Right atrium auricular region (tissue), 2 donors: ENCODE measurements at regions not wholly inside any gene's neighbourhood (a gene's known extent, or its start where the extent isn't known, plus 50 kb on each side); places are given as distances from the start of the nearest gene placed in this dataset.

ENCODE experiments used
- DNase-seq: peaks from one replicate; pipeline ENCODE4 v3.0.0-alpha.2; 2019; ENCODE audit warnings: low spot score
- H3K27ac ChIP-seq, 2 donors: fragments of 200-600 bp; sonication (generic); 1 replicate in 1 of 2; 2 replicates in 1 of 2; pipeline ENCODE4 v1.5.1; 2016 to 2019
- H3K27me3 ChIP-seq, 2 donors: fragments of 200-600 bp; sonication (generic); one replicate each; pipeline versions ENCODE4 v1.5.1 to v1.6.0; 2017 to 2019
- H3K36me3 ChIP-seq: fragments of 200-600 bp; sonication (generic); one replicate; pipeline ENCODE4 v1.5.1; 2016
- H3K4me1 ChIP-seq, 2 donors: fragments of 200-600 bp; sonication (generic); one replicate each; pipeline versions ENCODE4 v1.5.1 to v1.6.0; 2017 to 2019
- H3K4me3 ChIP-seq, 2 donors: fragments of 200-600 bp; sonication (generic); 1 replicate in 1 of 2; 2 replicates in 1 of 2; pipeline ENCODE4 v1.5.1; 2017 to 2019; ENCODE audit warnings: mild to moderate bottlenecking in 1 of 2, moderate library complexity in 1 of 2
- H3K9me3 ChIP-seq, 2 donors: fragments of 200-600 bp; sonication (generic); one replicate each; pipeline ENCODE4 v1.5.1; 2019
- TF ChIP-seq, protein P1 (sequence below), 2 donors: fragments of 200-600 bp; sonication (generic); IDR thresholded peaks; one replicate each; pipeline ENCODE4 v1.5.1; 2019; ENCODE audit warnings: antibody characterized with exemption in 2 of 2

DNA sequence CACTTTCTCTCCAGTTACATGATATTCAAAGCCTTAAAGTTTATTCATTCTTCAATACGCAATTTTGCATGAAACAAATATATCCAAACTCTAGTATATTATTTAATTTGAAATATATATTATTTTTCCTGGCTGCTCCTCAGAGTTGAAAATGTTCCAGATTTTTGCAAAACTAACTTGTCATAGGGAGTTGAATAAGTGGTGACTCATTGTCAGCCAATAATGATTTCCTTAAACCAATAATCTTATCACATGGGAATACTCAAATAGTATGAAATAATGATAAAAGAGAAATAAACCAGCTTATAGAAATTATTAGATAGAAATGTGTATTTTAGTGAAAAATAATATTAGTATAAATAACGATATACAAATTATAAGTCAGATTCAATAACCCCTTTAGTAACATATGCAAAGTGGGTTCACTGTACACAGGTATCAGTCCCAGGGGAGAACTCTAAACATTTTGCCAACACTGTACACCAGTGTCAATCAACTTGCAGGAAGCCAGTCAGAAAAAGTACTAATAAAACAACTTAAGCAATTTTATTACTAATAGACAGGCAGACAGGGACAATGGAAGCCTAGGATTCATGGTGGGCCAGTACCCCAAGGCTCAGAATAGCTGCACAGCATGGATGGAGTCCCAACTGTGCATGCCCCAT lies 222.6 kb upstream of the KLHL1 start:
- no peak overlapping the region for H3K4me3 ChIP-seq
- no peak overlapping the region for H3K27ac ChIP-seq
- H3K27me3 ChIP-seq = no peaks in the 10 kb centered on the region
- H3K9me3 ChIP-seq = no peaks in the 10 kb centered on the region
- H3K36me3 ChIP-seq = no peaks in the 10 kb centered on the region
- TF ChIP-seq, protein P1, sequence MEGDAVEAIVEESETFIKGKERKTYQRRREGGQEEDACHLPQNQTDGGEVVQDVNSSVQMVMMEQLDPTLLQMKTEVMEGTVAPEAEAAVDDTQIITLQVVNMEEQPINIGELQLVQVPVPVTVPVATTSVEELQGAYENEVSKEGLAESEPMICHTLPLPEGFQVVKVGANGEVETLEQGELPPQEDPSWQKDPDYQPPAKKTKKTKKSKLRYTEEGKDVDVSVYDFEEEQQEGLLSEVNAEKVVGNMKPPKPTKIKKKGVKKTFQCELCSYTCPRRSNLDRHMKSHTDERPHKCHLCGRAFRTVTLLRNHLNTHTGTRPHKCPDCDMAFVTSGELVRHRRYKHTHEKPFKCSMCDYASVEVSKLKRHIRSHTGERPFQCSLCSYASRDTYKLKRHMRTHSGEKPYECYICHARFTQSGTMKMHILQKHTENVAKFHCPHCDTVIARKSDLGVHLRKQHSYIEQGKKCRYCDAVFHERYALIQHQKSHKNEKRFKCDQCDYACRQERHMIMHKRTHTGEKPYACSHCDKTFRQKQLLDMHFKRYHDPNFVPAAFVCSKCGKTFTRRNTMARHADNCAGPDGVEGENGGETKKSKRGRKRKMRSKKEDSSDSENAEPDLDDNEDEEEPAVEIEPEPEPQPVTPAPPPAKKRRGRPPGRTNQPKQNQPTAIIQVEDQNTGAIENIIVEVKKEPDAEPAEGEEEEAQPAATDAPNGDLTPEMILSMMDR (IDR thresholded peaks at IDR 0.05) = no peak
- no peak for DNase-seq
- no peaks in the 10 kb centered on the region for H3K4me1 ChIP-seq

DNA sequence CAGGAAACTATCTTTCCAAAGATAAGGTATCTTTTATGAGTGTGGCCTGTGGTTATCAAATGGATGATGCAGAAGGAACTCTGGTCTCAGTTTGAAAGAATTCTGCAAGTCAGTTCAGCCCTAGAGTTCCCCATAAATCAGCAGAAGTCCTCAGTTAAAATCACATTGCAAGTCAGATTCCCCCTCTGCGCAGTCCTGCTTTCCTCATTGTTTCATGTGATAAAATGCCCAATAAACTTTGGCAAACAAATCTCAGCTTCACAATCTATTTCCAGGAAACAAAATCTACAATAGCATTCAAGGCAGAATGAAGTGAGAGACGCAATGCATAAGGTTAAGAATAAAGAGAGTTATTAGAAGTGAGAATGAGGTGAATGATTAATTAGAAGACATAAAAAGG lies 216.3 kb upstream of the KLHL1 start:
- no peaks in the 10 kb centered on the region for H3K27me3 ChIP-seq
- H3K9me3 ChIP-seq = no peaks in the 10 kb centered on the region
- H3K4me3 ChIP-seq = no peak overlapping the region
- H3K4me1 ChIP-seq = no peaks in the 10 kb centered on the region
- DNase-seq = no peak
- TF ChIP-seq, protein P1 (IDR thresholded peaks at IDR 0.05) = no peak
- no peak overlapping the region for H3K27ac ChIP-seq
- no peaks in the 10 kb centered on the region for H3K36me3 ChIP-seq

DNA sequence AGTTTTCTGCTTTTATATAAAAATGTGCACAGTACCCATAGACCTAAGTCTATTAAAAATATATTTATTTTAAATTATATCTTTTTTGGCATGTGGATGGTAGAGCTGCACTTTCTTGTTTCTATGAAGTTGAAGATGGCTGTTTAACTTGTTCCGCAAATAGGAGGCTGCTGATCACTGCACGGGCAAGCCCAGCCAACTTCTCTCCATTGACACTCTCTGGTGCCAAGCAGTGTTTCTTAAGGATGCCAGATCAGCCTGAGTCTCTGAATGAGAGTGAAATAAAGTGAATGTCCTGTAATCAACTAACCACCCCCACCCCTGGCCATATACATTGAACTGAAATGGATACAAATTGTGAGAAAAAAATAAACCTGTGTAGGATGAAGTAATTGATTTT lies 202.9 kb upstream of the KLHL1 start:
- no peak for DNase-seq
- no peaks in the 10 kb centered on the region for H3K27me3 ChIP-seq
- H3K27ac ChIP-seq = no peak overlapping the region
- no peaks in the 10 kb centered on the region for H3K4me1 ChIP-seq
- no peaks in the 10 kb centered on the region for H3K36me3 ChIP-seq
- H3K4me3 ChIP-seq = no peak overlapping the region
- TF ChIP-seq, protein P1 (IDR thresholded peaks at IDR 0.05) = no peak
- H3K9me3 ChIP-seq = no peaks in the 10 kb centered on the region

DNA sequence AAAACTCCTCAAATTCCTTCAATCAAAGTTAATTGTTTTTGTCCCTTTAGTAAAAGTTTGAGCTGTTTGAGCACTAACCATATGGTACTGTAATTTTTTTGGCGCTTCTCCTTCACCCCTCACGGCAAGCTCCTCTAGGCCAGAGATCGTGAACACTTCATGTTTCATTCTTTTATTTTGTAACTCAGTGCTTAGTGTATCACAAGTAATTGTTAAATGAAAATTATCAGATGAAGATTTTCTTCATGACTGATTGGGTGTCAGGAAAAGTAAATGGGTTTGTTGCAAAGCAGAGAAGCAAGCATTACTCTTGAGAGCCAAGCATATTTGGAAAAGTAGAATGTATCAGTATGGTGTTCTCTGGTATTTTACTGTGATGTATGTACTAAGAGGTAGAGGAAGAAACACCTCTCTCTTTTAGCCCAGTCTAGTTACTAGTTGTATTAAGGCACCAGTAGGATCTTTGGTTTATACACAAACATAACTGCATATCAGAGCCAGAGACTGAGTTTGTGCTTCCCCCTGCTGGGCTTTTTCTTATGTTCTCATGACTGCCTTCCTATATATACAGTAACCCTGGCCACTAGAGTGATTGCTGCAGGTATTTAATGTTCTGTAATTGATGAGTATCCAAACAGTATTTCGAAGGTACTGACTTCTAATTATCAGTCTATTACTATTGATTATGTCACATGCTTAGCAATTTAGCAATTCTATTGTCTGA lies 202.3 kb upstream of the KLHL1 start:
- DNase-seq = no peak
- H3K9me3 ChIP-seq = no peaks in the 10 kb centered on the region
- H3K27me3 ChIP-seq = no peaks in the 10 kb centered on the region
- H3K4me1 ChIP-seq = no peaks in the 10 kb centered on the region
- no peak overlapping the region for H3K4me3 ChIP-seq
- TF ChIP-seq, protein P1 (IDR thresholded peaks at IDR 0.05) = peak in 1 of 2 donors; percentile 50
- H3K27ac ChIP-seq = no peak overlapping the region
- H3K36me3 ChIP-seq = no peaks in the 10 kb centered on the region

DNA sequence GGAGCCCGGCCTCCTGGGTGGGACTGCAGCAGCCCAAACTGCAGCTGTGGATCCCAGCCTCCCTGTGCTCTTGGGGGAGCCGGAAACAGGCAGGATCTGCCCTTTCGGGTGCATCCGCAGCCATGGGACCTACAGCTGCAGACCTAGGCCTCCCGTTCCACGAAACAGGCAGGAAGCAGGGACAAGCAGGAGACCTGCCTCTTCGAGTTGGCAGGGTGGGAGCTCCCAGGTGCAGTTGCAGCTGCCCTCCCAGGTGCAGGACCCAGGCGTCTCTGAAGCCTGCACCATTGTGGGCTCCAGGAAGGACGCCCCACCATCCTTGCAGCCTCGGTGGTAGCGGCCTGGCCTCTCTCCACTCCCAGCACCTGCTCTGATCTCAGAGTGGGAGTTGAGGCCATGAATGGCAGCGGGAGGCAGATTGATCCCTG lies 189.0 kb upstream of the KLHL1 start:
- H3K36me3 ChIP-seq = no peaks in the 10 kb centered on the region
- no peaks in the 10 kb centered on the region for H3K4me1 ChIP-seq
- H3K27ac ChIP-seq = no peak overlapping the region
- H3K9me3 ChIP-seq = peaks cover 0 to 4% of the 10 kb centered on the region in 2 donors
- H3K27me3 ChIP-seq = no peaks in the 10 kb centered on the region
- no peak overlapping the region for H3K4me3 ChIP-seq
- DNase-seq = no peak
- TF ChIP-seq, protein P1 (IDR thresholded peaks at IDR 0.05) = no peak
